CD4-positive, alpha-beta T cell treated with Interferon alpha-2 for 1 hour (primary cell): ENCODE measurements at regions not wholly inside any gene's neighbourhood (a gene's known extent, or its start where the extent isn't known, plus 50 kb on each side); places are given as distances from the start of the nearest gene placed in this dataset.

Experiments used
- DNase-seq, 2 donors: peaks; one replicate each; pipeline ENCODE4 v3.0.0-alpha.2; 2020 to 2022

GRCh38 chr10:104505521-104506042 is 135.5 kb upstream of the SORCS3 start:
- no peak for DNase-seq

- no peak for DNase-seq
Measured at GRCh38 chr10:104509981-104510380, 131.1 kb upstream of the SORCS3 start.

- no peak for DNase-seq
Measured at GRCh38 chr10:104510644-104511043, 130.4 kb upstream of the SORCS3 start.

- no peak for DNase-seq
Measured at GRCh38 chr10:104512800-104513199, 128.3 kb upstream of the SORCS3 start.

- no peak for DNase-seq
Measured at GRCh38 chr10:104515678-104516199, 125.4 kb upstream of the SORCS3 start.

GRCh38 chr10:104516986-104517385 is 124.1 kb upstream of the SORCS3 start:
- no peak for DNase-seq

GRCh38 chr10:104517946-104518345 is 123.1 kb upstream of the SORCS3 start:
- DNase-seq, result no peak

GRCh38 chr10:104518891-104519290 is 122.2 kb upstream of the SORCS3 start:
- DNase-seq, result no peak

- no peak for DNase-seq
Measured at GRCh38 chr10:104520653-104521052, 120.4 kb upstream of the SORCS3 start.

- DNase-seq, result no peak
Measured at GRCh38 chr10:104521901-104522694, 119.0 kb upstream of the SORCS3 start.

GRCh38 chr10:104526188-104526587 is 114.9 kb upstream of the SORCS3 start:
- DNase-seq, result no peak

GRCh38 chr10:104527013-104527412 is 114.1 kb upstream of the SORCS3 start:
- no peak for DNase-seq

- DNase-seq, result no peak
Measured at GRCh38 chr10:104540181-104540580, 100.9 kb upstream of the SORCS3 start.

GRCh38 chr10:104541820-104542219 is 99.3 kb upstream of the SORCS3 start:
- no peak for DNase-seq

- no peak for DNase-seq
Measured at GRCh38 chr10:104546336-104546735, 94.8 kb upstream of the SORCS3 start.

- no peak for DNase-seq
Measured at GRCh38 chr10:104546756-104547155, 94.3 kb upstream of the SORCS3 start.

- DNase-seq, result no peak
Measured at GRCh38 chr10:104548090-104548489, 93.0 kb upstream of the SORCS3 start.

- DNase-seq, result no peak
Measured at GRCh38 chr10:104556831-104557230, 84.3 kb upstream of the SORCS3 start.

- no peak for DNase-seq
Measured at GRCh38 chr10:104557966-104558365, 83.1 kb upstream of the SORCS3 start.

- no peak for DNase-seq
Measured at GRCh38 chr10:104559935-104560334, 81.2 kb upstream of the SORCS3 start.

GRCh38 chr10:104563051-104563450 is 78.0 kb upstream of the SORCS3 start:
- DNase-seq, result no peak

- no peak for DNase-seq
Measured at GRCh38 chr10:104563548-104563947, 77.5 kb upstream of the SORCS3 start.

GRCh38 chr10:104574427-104574826 is 66.7 kb upstream of the SORCS3 start:
- no peak for DNase-seq

- no peak for DNase-seq
Measured at GRCh38 chr10:104574838-104575237, 66.3 kb upstream of the SORCS3 start.

- no peak for DNase-seq
Measured at GRCh38 chr10:104576611-104577010, 64.5 kb upstream of the SORCS3 start.
